Tibial nerve (tissue), 4 donors: ENCODE measurements at regions not wholly inside any gene's neighbourhood (a gene's known extent, or its start where the extent isn't known, plus 50 kb on each side); places are given as distances from the start of the nearest gene placed in this dataset.

ENCODE experiments used
- DNase-seq, 2 donors: peaks; one replicate each; pipeline ENCODE4 v3.0.0-alpha.2; 2019; ENCODE audit warnings: low spot score in 2 of 2
- H3K27ac ChIP-seq, 4 donors: fragments of 200-600 bp; sonication (generic) in 3 of 4; one replicate each; pipeline ENCODE4 v1.5.1; 2017 to 2019; ENCODE audit warnings: mild to moderate bottlenecking in 1 of 4
- H3K27me3 ChIP-seq, 2 donors: fragments of 200-600 bp; sonication (generic) in 1 of 2; one replicate each; pipeline versions ENCODE4 v1.5.1 to v1.6.0; 2017 to 2019
- H3K36me3 ChIP-seq, 3 donors: fragments of 200-600 bp; sonication (generic); one replicate each; pipeline ENCODE4 v1.5.1; 2018 to 2019
- H3K4me1 ChIP-seq, 4 donors: fragments of 200-600 bp; sonication (generic) in 3 of 4; one replicate each; pipeline ENCODE4 v1.5.1; 2017 to 2019
- H3K4me3 ChIP-seq, 4 donors: fragments of 200-600 bp; sonication (generic) in 3 of 4; one replicate each; pipeline ENCODE4 v1.5.1; 2017 to 2019; ENCODE audit warnings: mild to moderate bottlenecking in 1 of 4, moderate library complexity in 1 of 4
- H3K9me3 ChIP-seq, 4 donors: fragments of 200-600 bp; sonication (generic) in 3 of 4; one replicate each; pipeline ENCODE4 v1.5.1; 2017 to 2019
- EP300 ChIP-seq, 2 donors: sonication (generic); formaldehyde crosslinking; IDR thresholded peaks; one replicate each; pipeline ENCODE4 v1.6.1; 2017; ENCODE audit warnings: antibody characterized with exemption in 2 of 2, mild to moderate bottlenecking in 1 of 2
- POLR2A ChIP-seq, 2 donors: fragments of 450-650 bp; IDR thresholded peaks; one replicate each; pipeline ENCODE4 v1.6.1; 2017; ENCODE audit warnings: antibody characterized with exemption in 2 of 2, mild to moderate bottlenecking in 2 of 2, moderate library complexity in 2 of 2
- WGBS, 2 donors: methylation state at CpG; one replicate each; pipeline ENCODE4 v1.1.5; 2018; 5-methylcytosine and 5-hydroxymethylcytosine counted together
- TF ChIP-seq, protein P1 (sequence below), 5 experiments: fragments of 200-600 bp in 3 of 5; fragments of 450-650 bp in 2 of 5; sonication (generic) in 3 of 5; IDR thresholded peaks; one replicate each; pipeline ENCODE4 v1.5.1; 2016 to 2019; ENCODE audit warnings: antibody characterized with exemption in 5 of 5, mild to moderate bottlenecking in 3 of 5, moderate library complexity in 2 of 5

DNA sequence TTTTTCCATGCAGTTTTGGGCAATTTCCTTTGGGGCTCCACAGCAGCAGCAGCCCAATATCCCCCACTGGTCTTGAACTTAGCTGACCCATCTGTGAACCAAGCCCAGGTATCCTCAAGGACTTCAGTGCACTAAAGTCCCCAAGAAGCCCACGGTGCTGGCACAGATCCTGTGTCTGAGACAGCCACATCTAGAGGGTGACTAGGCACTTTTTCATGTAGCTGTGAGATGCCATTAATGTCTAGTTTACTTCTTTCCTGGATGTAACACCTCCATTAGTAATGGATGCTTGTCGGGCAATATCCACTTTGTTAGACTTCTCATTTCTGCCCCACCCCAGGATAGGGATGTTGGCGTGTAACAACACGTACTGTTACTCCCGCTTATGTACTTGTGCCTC is 117.9 kb downstream of the GPCPD1 start:
- 89% methylated on average over 5 of the region's 5 CpGs for WGBS, 2 donors
- Histone ChIP-seq H3K4me3 (no peak overlapping the region), H3K9me3 (peaks cover 0 to 25% (median 0%) of the 10 kb centered on the region in 4 donors), H3K27me3 (no peaks in the 10 kb centered on the region), H3K27ac (no peak overlapping the region), H3K36me3 (peaks cover 0 to 21% (median 0%) of the 10 kb centered on the region in 3 donors), H3K4me1 (no peaks in the 10 kb centered on the region)
- TF ChIP-seq POLR2A (IDR thresholded peaks at IDR 0.05) (no peak), EP300 (IDR thresholded peaks at IDR 0.05) (no peak)
- TF ChIP-seq, protein P1, sequence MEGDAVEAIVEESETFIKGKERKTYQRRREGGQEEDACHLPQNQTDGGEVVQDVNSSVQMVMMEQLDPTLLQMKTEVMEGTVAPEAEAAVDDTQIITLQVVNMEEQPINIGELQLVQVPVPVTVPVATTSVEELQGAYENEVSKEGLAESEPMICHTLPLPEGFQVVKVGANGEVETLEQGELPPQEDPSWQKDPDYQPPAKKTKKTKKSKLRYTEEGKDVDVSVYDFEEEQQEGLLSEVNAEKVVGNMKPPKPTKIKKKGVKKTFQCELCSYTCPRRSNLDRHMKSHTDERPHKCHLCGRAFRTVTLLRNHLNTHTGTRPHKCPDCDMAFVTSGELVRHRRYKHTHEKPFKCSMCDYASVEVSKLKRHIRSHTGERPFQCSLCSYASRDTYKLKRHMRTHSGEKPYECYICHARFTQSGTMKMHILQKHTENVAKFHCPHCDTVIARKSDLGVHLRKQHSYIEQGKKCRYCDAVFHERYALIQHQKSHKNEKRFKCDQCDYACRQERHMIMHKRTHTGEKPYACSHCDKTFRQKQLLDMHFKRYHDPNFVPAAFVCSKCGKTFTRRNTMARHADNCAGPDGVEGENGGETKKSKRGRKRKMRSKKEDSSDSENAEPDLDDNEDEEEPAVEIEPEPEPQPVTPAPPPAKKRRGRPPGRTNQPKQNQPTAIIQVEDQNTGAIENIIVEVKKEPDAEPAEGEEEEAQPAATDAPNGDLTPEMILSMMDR (IDR thresholded peaks at IDR 0.05), result no peak
- DNase-seq, result no peak

DNA sequence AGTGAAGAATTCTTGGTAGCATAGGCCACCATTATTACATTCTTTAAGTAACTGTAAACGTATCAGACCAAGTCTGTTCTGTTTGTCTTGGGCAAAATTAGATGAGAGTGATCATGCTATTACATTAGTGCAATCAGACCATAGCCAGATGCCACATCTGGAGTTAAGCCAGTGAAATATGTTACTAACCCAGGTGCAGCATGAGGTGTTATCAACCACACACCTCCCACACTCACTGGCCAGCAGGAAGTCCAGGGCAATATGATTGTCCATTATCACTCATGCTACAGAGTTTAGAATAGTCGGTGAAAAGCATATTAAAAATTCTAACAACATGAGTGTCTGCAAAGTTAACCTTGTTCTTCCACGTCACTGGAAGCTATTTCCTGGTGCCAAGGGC is 119.4 kb downstream of the GPCPD1 start:
- 74 to 79% methylated on average over 3 of the region's 3 CpGs for WGBS, 2 donors
- Histone ChIP-seq H3K27ac (no peak overlapping the region), H3K36me3 (peaks cover 0 to 10% (median 0%) of the 10 kb centered on the region in 3 donors), H3K4me1 (no peaks in the 10 kb centered on the region), H3K4me3 (no peak overlapping the region), H3K9me3 (peaks cover 0 to 22% (median 0%) of the 10 kb centered on the region in 4 donors), H3K27me3 (no peaks in the 10 kb centered on the region)
- DNase-seq, result no peak
- TF ChIP-seq, protein P1 (IDR thresholded peaks at IDR 0.05), result no peak
- no peak for TF ChIP-seq EP300 (IDR thresholded peaks at IDR 0.05)
- no peak for TF ChIP-seq POLR2A (IDR thresholded peaks at IDR 0.05)

GRCh38 chr20:5489601-5490000 is 121.2 kb downstream of the GPCPD1 start:
- no peaks in the 10 kb centered on the region for H3K27me3 ChIP-seq
- WGBS, 2 donors, result 70 to 82% methylated on average over 1 of the region's 1 CpG
- no peak for TF ChIP-seq EP300 (IDR thresholded peaks at IDR 0.05)
- TF ChIP-seq, protein P1 (IDR thresholded peaks at IDR 0.05), result no peak
- TF ChIP-seq POLR2A (IDR thresholded peaks at IDR 0.05), result no peak
- DNase-seq, result no peak
- no peaks in the 10 kb centered on the region for H3K36me3 ChIP-seq
- H3K27ac ChIP-seq, result no peak overlapping the region
- no peaks in the 10 kb centered on the region for H3K4me1 ChIP-seq
- H3K9me3 ChIP-seq, result peaks cover 0 to 5% (median 0%) of the 10 kb centered on the region in 4 donors
- no peak overlapping the region for H3K4me3 ChIP-seq

GRCh38 chr20:5488823-5489222 is 122.0 kb downstream of the GPCPD1 start:
- WGBS, 2 donors, result 27 to 49% methylated on average over 2 of the region's 2 CpGs
- no peaks in the 10 kb centered on the region for H3K27me3 ChIP-seq
- H3K4me1 ChIP-seq, result no peaks in the 10 kb centered on the region
- H3K4me3 ChIP-seq, result no peak overlapping the region
- TF ChIP-seq, protein P1 (IDR thresholded peaks at IDR 0.05), result no peak
- TF ChIP-seq EP300 (IDR thresholded peaks at IDR 0.05) (no peak), POLR2A (IDR thresholded peaks at IDR 0.05) (no peak)
- H3K36me3 ChIP-seq, result no peaks in the 10 kb centered on the region
- no peak for DNase-seq
- peaks cover 0 to 3% (median 0%) of the 10 kb centered on the region in 4 donors for H3K9me3 ChIP-seq
- H3K27ac ChIP-seq, result no peak overlapping the region

DNA sequence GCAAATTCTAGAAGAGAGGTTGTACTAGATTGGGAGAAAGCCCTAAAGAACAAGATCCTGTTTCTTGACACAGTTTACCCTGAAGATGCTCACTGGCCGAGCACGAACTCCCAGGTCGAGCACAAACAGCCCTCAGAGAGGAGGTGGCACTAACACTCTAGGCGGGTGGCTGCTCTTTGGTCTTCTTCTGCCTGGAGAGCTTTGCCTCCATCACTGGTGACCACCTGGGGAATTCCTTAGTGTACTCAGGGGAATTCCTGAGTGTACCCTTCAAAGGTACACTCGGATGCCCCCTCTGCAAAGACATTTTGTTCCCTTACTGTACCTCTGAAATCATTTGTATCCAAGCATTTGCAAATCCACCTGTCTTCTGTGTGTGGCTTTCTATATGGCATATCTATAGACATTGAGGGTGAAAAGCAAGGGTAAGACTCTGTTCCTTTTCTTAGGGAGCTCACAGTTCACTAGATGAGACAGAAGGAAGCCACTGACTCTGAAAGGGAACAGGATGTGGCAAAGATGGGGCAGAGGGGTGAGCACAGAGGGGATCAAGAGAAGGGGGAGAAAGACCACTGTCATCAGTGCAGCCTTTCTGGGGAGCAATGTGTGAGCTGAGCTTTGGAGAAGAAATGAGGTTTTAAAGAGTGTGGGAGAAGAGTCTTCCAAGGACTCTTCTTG is 124.3 kb downstream of the GPCPD1 start:
- Histone ChIP-seq H3K36me3 (no peaks in the 10 kb centered on the region), H3K27me3 (no peaks in the 10 kb centered on the region), H3K4me1 (no peaks in the 10 kb centered on the region), H3K4me3 (no peak overlapping the region), H3K9me3 (no peaks in the 10 kb centered on the region), H3K27ac (no peak overlapping the region)
- WGBS, 2 donors, result 71 to 78% methylated on average over 5 of the region's 5 CpGs
- TF ChIP-seq, protein P1 (IDR thresholded peaks at IDR 0.05), result no peak
- TF ChIP-seq EP300 (IDR thresholded peaks at IDR 0.05) (no peak), POLR2A (IDR thresholded peaks at IDR 0.05) (no peak)
- DNase-seq, result no peak
